Skeletal muscle tissue (tissue), 3 donors: ENCODE measurements at regions not wholly inside any gene's neighbourhood (a gene's known extent, or its start where the extent isn't known, plus 50 kb on each side); places are given as distances from the start of the nearest gene placed in this dataset.

Experiments used
- H3K27ac ChIP-seq: one replicate; pipeline ENCODE4 v1.7.0; 2013; ENCODE audit warnings: mild to moderate bottlenecking, low read depth, low read length, inconsistent platforms
- H3K27me3 ChIP-seq, 3 donors: one replicate each; pipeline ENCODE4 v1.7.0; 2013; ENCODE audit warnings: low read length in 3 of 3; ENCODE audit not compliant: control insufficient read depth in 3 of 3, insufficient read depth in 3 of 3
- H3K36me3 ChIP-seq, 3 donors: one replicate each; pipeline ENCODE4 v1.7.0; 2013; ENCODE audit warnings: low read length in 3 of 3; ENCODE audit not compliant: control insufficient read depth in 3 of 3, insufficient read depth in 3 of 3
- H3K4me1 ChIP-seq, 3 donors: one replicate each; pipeline ENCODE4 v1.7.0; 2013; ENCODE audit warnings: low read length in 3 of 3, mild to moderate bottlenecking in 3 of 3; ENCODE audit not compliant: control insufficient read depth in 3 of 3, insufficient read depth in 3 of 3
- H3K4me3 ChIP-seq, 3 donors: one replicate each; pipeline ENCODE4 v1.7.0; 2013; ENCODE audit warnings: low read length in 3 of 3
- H3K9ac ChIP-seq, 3 donors: one replicate each; pipeline ENCODE4 v1.7.0; 2013; ENCODE audit warnings: low read length in 3 of 3, mild to moderate bottlenecking in 3 of 3, moderate library complexity in 2 of 3, low read depth in 1 of 3
- H3K9me3 ChIP-seq, 3 donors: one replicate each; pipeline ENCODE4 v1.7.0; 2013; ENCODE audit warnings: low read length in 3 of 3; ENCODE audit not compliant: control insufficient read depth in 3 of 3
- donor health status: Osteomylitis.

DNA sequence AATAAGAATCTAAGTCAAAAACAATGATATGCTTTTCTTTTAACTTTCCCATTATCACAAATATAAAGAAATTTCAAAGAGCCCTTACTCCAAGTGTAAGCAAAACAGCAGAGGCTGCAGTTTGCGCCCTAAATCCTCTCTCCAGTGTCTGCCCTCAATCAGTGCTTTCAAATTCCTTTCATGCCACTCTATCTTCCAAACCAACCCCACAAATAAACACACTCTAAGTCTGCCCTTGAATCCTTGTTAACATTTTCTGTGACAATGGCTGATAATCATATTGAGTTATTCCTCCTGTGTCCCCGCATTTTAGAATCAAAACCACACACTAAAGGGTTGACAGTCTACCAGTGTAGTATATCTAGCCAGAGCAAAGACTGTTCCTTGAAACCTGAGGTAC lies 317.9 kb upstream of the MARCKS start:
- H3K4me1 ChIP-seq: no peaks in the 10 kb centered on the region
- no peaks in the 10 kb centered on the region for H3K9me3 ChIP-seq
- H3K36me3 ChIP-seq: no peaks in the 10 kb centered on the region
- H3K27me3 ChIP-seq: no peaks in the 10 kb centered on the region
- H3K4me3 ChIP-seq: no peak overlapping the region
- H3K9ac ChIP-seq: no peak overlapping the region
- no peak overlapping the region for H3K27ac ChIP-seq

DNA sequence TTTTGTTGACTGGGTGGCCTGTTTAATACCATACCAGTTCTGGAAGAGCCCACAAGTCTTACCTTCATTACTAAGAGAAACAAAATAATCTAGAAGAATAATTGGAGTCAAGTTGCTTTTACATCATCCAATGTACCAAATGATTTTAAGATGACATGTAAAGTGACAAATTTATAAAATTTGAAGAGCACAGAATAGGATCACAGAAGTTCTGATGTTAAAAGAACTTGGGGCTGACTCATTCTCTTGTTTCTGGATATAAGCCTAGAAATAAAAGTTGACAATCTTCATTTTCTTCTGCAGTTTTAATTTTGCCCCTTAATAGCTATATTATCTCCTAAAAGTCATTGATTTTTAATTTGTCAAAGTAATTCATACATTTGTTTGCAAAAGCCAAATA lies 317.5 kb upstream of the MARCKS start:
- no peaks in the 10 kb centered on the region for H3K36me3 ChIP-seq
- no peak overlapping the region for H3K4me3 ChIP-seq
- no peak overlapping the region for H3K27ac ChIP-seq
- no peaks in the 10 kb centered on the region for H3K27me3 ChIP-seq
- H3K9ac ChIP-seq: no peak overlapping the region
- no peaks in the 10 kb centered on the region for H3K4me1 ChIP-seq
- H3K9me3 ChIP-seq: no peaks in the 10 kb centered on the region

- Histone ChIP-seq H3K9ac (no peak overlapping the region), H3K9me3 (no peaks in the 10 kb centered on the region), H3K27ac (no peak overlapping the region), H3K36me3 (no peaks in the 10 kb centered on the region), H3K4me3 (no peak overlapping the region), H3K4me1 (no peaks in the 10 kb centered on the region), H3K27me3 (no peaks in the 10 kb centered on the region)
These were observed 316.7 kb upstream of the MARCKS start for GRCh38 chr6:113540466-113540865.

GRCh38 chr6:113551168-113551567 lies 306.0 kb upstream of the MARCKS start:
- Histone ChIP-seq H3K4me1 (no peaks in the 10 kb centered on the region), H3K27ac (no peak overlapping the region), H3K9ac (no peak overlapping the region), H3K4me3 (no peak overlapping the region), H3K36me3 (no peaks in the 10 kb centered on the region), H3K27me3 (no peaks in the 10 kb centered on the region), H3K9me3 (no peaks in the 10 kb centered on the region)

- no peaks in the 10 kb centered on the region for H3K9me3 ChIP-seq
- H3K27me3 ChIP-seq: no peaks in the 10 kb centered on the region
- no peaks in the 10 kb centered on the region for H3K36me3 ChIP-seq
- H3K4me3 ChIP-seq: no peak overlapping the region
- no peak overlapping the region for H3K27ac ChIP-seq
- H3K9ac ChIP-seq: no peak overlapping the region
- peaks cover 0 to 2% (median 0%) of the 10 kb centered on the region in 3 donors for H3K4me1 ChIP-seq
These were observed 300.4 kb upstream of the MARCKS start for GRCh38 chr6:113556775-113557174.

DNA sequence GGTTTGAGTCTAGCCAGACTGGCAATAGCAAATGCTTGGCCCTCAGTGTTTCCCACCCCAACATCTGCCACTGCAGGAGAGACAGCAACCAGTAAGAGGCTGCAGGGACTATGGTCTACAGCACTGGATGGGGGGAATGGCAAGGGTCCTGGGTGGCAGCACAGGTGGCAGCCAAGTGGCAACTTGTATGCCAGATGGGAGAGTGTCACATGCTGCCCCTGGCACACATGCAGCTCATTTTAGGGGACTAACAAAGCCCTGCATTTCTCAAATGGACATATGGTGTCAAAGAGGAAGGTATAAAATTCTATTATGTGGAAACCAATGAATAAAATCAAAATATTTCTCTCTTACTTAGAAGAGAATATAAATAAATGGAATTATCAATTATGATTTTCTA lies 298.7 kb upstream of the MARCKS start:
- peaks cover 0 to 2% (median 0%) of the 10 kb centered on the region in 3 donors for H3K4me1 ChIP-seq
- no peak overlapping the region for H3K27ac ChIP-seq
- no peaks in the 10 kb centered on the region for H3K27me3 ChIP-seq
- no peaks in the 10 kb centered on the region for H3K36me3 ChIP-seq
- no peaks in the 10 kb centered on the region for H3K9me3 ChIP-seq
- no peak overlapping the region for H3K4me3 ChIP-seq
- H3K9ac ChIP-seq: no peak overlapping the region

- H3K27me3 ChIP-seq: no peaks in the 10 kb centered on the region
- H3K9ac ChIP-seq: no peak overlapping the region
- H3K4me3 ChIP-seq: no peak overlapping the region
- no peak overlapping the region for H3K27ac ChIP-seq
- no peaks in the 10 kb centered on the region for H3K36me3 ChIP-seq
- no peaks in the 10 kb centered on the region for H3K9me3 ChIP-seq
- peaks cover 0 to 2% (median 0%) of the 10 kb centered on the region in 3 donors for H3K4me1 ChIP-seq
These were observed 298.2 kb upstream of the MARCKS start for GRCh38 chr6:113558966-113559365.

DNA sequence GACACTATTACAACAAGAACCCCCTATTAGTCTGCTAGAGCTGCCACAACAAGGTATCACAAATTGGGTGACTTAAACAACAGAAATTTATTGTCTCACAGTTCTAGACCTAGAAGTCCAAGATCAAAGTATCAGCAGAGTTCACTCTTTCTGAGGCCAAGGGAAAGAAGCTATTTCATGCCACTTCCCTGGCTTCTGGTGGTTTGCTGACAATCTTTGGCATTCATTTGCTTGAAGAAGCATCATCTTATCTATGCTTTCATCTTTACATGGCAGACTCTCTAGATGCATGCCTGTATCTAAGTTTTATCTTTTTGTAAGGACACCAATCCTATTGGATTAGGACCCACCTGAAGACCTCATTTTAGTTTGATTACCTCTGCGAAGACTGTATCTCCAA lies 296.8 kb upstream of the MARCKS start:
- Histone ChIP-seq H3K4me1 (peaks cover 8 to 13% (median 10%) of the 10 kb centered on the region in 3 donors), H3K9ac (no peak overlapping the region), H3K27me3 (no peaks in the 10 kb centered on the region), H3K4me3 (no peak overlapping the region), H3K27ac (no peak overlapping the region), H3K36me3 (no peaks in the 10 kb centered on the region), H3K9me3 (no peaks in the 10 kb centered on the region)

GRCh38 chr6:113560908-113561307 lies 296.2 kb upstream of the MARCKS start:
- no peak overlapping the region for H3K27ac ChIP-seq
- H3K36me3 ChIP-seq: no peaks in the 10 kb centered on the region
- no peaks in the 10 kb centered on the region for H3K27me3 ChIP-seq
- H3K4me3 ChIP-seq: no peak overlapping the region
- H3K4me1 ChIP-seq: peaks cover 8 to 13% (median 12%) of the 10 kb centered on the region in 3 donors
- no peaks in the 10 kb centered on the region for H3K9me3 ChIP-seq
- no peak overlapping the region for H3K9ac ChIP-seq

- H3K9me3 ChIP-seq: no peaks in the 10 kb centered on the region
- H3K4me3 ChIP-seq: no peak overlapping the region
- H3K36me3 ChIP-seq: no peaks in the 10 kb centered on the region
- H3K9ac ChIP-seq: no peak overlapping the region
- H3K27me3 ChIP-seq: no peaks in the 10 kb centered on the region
- H3K4me1 ChIP-seq: peaks cover 8 to 13% (median 12%) of the 10 kb centered on the region in 3 donors
- H3K27ac ChIP-seq: no peak overlapping the region
These were observed 294.9 kb upstream of the MARCKS start for GRCh38 chr6:113562248-113562647.
